Thyroid gland (tissue), 4 donors: ENCODE measurements at regions not wholly inside any gene's neighbourhood (a gene's known extent, or its start where the extent isn't known, plus 50 kb on each side); places are given as distances from the start of the nearest gene placed in this dataset.

Experiments
- CTCF ChIP-seq, 6 experiments: fragments of 200-600 bp in 3 of 6; fragments of 450-650 bp in 3 of 6; sonication (generic) in 3 of 6; IDR thresholded peaks; one replicate each; pipeline ENCODE4 v1.5.1; 2016 to 2019; ENCODE audit warnings: antibody characterized with exemption in 6 of 6, mild to moderate bottlenecking in 2 of 6, inconsistent platforms in 1 of 6, moderate library complexity in 1 of 6
- POLR2A ChIP-seq, 2 donors: fragments of 450-650 bp; IDR thresholded peaks; one replicate each; pipeline ENCODE4 v1.6.1; 2017; ENCODE audit warnings: antibody characterized with exemption in 2 of 2, mild to moderate bottlenecking in 2 of 2, moderate library complexity in 1 of 2

- no peak for TF ChIP-seq CTCF (IDR thresholded peaks at IDR 0.05)
- no peak for TF ChIP-seq POLR2A (IDR thresholded peaks at IDR 0.05)
Observed at GRCh38 chr13:60851378-60851777, 454.4 kb downstream of the TDRD3 start.
